ENCODE measurements at regions not wholly inside any gene's neighbourhood (a gene's known extent, or its start where the extent isn't known, plus 50 kb on each side); places are given as distances from the start of the nearest gene placed in this dataset.

GRCh38 chr3:127374086-127375010 lies 86.5 kb upstream of the PRR20G start:
- DNase-seq (ENCODE audit: low spot score) = no peak

DNA sequence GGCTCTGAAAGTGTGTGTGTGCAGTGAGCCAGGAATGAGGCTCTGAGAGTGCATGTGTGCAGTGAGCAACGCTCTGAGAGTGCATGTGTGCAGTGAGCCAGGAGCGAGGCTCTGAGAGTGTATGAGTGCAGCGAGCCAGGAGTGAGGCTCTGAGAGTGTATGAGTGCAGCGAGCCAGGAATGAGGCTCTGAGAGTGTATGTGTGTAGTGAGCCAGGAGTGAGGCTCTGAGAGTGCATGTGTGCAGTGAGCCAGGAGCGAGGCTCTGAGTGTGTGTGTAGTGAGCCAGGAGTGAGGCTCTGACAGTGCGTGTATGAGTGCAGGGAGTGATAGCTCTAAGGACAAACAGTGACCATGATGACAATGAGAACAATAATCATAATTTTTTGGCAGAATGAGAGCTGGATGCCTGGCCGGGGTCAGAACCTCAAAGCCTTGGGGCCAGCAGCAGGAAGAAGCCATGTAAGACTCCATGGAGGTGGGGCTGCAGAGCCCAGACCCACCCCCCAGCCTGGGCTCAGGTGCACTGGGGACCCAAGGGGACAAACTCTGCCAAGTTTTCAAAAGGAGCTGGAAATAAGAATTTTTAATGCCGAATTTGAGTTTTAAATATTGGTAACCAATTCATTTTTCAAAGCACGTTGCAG lies 85.7 kb upstream of the PRR20G start:
- no peak for DNase-seq (ENCODE audit: low spot score)

DNA sequence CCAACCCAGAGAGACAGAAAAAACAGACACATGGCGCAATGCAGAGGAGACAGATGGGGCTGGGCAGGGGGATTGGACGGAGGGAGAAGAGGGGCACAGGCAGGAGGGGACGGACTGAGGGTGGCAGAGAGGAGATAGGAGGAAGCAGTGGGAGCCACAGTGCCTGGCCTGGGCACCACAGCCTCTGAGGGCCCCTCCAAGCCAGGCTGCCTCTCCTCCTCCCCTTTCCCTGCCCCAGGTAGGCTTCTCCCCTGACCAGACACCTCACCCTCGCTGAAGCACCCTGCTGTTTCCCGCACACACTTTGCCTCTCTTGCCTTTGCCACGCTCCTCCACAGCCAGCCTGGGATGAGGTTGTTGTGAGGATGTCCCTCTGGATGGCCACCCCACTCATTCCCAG lies 84.0 kb upstream of the PRR20G start:
- DNase-seq (ENCODE audit: low spot score) = no peak

DNA sequence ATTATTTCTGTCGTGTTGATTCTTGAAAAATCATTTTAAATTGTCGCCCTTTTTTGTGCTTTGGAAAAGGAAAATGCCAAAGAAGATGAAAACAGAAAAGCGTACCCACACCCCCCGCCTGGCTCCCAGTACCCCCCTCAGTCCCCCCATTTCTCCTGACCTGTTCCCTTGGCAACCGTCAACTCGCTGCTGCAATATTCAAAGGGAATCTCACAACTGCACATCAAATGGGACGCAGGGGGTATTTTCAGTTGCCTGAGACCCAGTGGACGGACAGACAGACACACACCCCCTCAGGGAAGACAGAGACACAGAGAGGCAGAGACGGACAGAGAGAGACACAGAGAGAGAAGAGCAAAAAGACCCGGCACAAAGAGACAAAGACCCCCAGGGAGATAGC lies 83.5 kb upstream of the PRR20G start:
- DNase-seq (ENCODE audit: low spot score) = no peak

DNA sequence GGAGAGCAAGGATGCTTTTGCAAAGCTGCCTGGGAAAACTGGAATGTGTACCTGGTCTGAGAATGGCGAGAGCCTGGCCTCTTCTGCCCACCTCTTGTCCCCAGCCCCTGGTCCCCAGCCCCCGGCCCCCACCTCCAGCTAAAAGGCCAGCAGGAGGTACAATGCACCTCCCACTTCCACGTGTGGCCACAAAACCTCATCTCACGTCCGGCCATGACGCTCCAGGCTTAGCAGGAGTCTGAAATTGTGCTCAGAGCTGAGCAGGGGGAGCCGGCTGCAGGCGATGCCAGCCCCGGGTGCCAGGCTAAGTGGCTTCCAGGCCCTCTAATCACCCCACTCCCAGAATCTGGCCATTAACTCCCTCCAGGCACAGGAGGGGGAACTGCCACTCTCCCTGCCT lies 83.1 kb upstream of the PRR20G start:
- no peak for DNase-seq (ENCODE audit: low spot score)

DNA sequence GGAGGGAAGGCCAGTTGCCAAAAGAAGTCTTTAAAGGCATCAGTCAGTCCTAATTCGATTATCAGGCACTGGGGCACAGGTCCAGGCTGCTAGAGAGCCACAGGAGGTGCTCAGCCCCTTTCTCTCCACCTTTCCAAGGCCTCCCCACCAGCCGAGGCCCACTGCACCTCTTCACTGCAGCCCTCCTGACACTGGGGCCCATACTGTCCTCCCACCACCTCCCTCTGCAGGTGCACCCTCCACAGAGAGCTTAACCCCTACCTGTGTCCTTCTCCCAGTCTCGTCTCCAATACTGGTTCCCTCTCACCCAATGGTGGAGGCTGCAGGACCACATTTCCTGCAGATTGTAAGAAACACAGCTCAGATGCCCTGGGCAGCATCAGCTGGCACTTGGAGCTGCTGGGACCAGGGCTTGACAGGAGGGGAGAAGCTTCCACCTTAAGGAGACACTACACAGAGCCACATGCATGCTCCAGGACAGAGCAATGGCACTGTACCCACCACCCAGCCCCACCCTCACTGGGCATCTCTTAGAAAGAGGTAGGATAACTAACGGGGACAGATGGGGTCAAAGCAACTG lies 81.6 kb upstream of the PRR20G start:
- DNase-seq (ENCODE audit: low spot score) = no peak

- no peak for DNase-seq (ENCODE audit: low spot score)
These were observed 80.6 kb upstream of the PRR20G start for GRCh38 chr3:127368186-127369032.

GRCh38 chr3:127367593-127367992 lies 79.7 kb upstream of the PRR20G start:
- DNase-seq (ENCODE audit: low spot score) = no peak

DNA sequence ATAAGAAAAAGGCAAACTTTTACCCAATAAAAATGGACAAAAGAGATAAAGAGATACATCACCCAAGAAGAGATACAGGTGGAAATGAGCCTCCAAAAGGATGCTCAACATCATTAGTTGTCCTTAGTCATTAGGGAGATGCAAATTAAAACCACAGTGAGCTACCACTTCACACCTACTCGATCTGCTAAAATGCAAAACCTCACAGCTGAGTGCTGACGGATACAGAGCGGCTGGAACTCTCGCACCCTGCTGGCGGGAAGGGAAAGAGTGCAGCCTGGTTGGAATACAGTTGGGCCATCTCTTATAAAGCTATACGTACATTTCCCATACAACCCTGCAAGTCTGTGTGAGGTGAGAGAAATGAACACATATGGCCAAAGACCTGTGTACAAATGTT lies 78.5 kb upstream of the PRR20G start:
- DNase-seq (ENCODE audit: low spot score) = no peak

DNA sequence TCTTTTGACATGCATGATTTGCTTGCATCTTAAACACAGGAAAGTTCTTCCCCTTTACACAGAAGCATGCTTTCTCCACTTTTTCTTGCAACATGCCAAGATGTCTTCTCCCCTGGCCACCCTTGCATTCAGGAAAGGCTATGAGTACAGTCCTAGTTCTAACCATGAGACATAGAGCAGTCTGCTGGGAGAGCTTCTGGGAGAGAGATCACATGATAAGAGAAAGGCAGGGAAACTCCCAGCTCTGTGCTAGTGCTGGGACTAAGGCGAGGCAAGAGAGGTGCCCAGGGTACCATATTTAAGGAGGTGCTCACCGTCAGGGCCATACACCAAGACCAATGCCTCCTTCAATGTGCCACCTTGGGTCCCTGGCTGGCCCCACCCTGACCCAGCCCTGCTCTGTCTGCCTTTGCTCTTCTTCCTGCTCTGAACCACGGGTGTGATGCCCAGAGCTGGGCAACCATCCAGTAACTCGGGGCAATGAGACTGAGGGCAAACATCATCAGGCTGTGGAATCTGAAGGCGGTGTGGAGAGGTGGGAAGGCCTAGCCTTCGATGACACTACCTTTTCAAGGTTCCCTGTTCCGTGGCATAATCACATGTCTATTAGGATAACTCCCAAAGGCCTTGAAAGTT lies 77.4 kb upstream of the PRR20G start:
- no peak for DNase-seq (ENCODE audit: low spot score)

- no peak for DNase-seq (ENCODE audit: low spot score)
These were observed 76.0 kb upstream of the PRR20G start for GRCh38 chr3:127363891-127364290.

- DNase-seq (ENCODE audit: low spot score) = no peak
These were observed 75.3 kb upstream of the PRR20G start for GRCh38 chr3:127363171-127363570.

- no peak for DNase-seq (ENCODE audit: low spot score)
These were observed 72.8 kb upstream of the PRR20G start for GRCh38 chr3:127360647-127361046.

GRCh38 chr3:127358641-127359040 lies 70.8 kb upstream of the PRR20G start:
- no peak for DNase-seq (ENCODE audit: low spot score)

GRCh38 chr3:127356381-127356780 lies 68.5 kb upstream of the PRR20G start:
- DNase-seq (ENCODE audit: low spot score) = no peak

DNA sequence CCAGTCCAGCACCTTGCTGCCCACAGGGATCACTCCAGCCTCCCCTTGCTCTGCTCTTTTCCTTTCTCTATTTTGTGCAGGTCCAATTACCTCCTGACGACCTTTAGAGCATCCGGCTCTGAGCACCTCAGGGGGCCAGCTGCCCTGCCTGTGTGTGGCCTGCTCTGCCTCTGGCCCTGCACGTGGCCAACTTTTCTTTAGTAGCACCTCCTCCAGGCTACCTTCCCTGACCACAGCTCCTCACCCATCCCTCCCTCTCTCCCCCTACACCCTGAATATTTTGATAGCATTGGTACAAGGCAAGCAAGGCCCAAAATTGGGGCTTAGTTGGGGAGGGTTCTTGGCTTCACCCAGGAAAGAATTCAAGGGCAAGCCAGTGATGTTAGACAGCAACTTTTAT lies 66.9 kb upstream of the PRR20G start:
- no peak for DNase-seq (ENCODE audit: low spot score)

- DNase-seq (ENCODE audit: low spot score) = no peak
These were observed 64.8 kb upstream of the PRR20G start for GRCh38 chr3:127352612-127353011.

- DNase-seq (ENCODE audit: low spot score) = no peak
These were observed 64.0 kb upstream of the PRR20G start for GRCh38 chr3:127351775-127352350.

DNA sequence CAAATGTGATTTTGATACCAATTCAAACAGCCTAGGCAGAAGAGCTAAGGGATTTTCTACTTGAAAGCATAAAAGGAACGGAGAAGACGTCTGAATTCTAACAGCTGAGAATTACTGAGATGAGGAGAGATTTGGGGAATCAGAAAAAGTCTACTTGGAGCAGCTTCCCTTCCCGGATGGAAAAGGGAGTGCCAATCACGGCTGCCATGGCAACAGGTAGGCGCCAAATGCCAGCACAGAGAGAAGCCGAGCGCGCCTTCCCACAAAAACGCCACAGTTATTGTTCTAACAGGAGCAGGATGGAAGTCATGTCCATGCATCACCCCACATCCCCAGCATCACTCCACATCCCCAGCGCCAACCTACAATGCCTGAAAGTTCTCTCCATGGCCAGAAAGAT lies 63.5 kb upstream of the PRR20G start:
- DNase-seq (ENCODE audit: low spot score) = no peak

DNA sequence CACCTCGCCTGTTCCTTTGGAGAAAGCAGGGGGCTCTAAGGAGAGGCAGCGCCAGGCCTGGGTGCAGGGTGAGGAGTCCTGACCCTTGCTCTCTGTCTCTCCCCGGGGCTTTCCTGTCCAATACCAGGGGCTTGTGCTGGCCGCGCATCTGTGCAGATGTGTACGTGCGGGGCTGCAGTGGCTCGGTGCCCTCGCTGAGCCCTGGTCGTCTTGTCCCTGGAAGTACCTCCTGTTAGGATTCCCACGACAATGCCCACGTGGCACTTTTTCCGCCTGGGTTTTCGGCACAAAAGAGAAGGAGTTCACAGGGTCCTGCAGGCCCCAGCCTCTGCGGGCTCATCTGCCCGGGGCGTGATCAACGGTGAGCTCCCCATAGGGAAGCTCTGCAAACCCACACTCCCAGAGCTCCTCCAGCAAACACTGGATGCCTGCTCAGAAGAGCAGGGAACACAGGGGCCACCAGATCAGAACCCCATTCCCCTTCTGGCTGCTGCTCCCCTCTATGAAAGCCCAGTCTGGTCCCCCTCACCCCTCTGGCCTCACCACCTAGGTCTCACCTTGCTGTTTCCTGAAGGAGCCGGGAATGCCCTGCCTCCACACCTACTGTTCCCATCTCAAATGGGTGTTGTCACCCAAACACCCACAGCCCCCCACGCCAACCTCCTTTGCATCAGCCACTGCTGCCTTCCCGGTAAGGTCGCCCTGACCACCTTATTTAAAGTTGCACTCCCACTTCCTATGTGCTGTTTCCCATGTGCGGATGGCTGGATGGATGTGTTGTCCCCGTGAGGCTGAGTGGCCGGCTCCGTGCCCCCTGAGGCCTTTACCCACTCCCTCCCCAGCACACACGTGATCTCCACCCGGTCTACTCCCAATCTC lies 62.6 kb upstream of the PRR20G start:
- DNase-seq (ENCODE audit: low spot score) = no peak

Measured in RKO (cell line).